IPS-20b (cell line): ENCODE measurements at regions not wholly inside any gene's neighbourhood (a gene's known extent, or its start where the extent isn't known, plus 50 kb on each side); places are given as distances from the start of the nearest gene placed in this dataset.

Source experiments
- H3K27ac ChIP-seq: one replicate; pipeline ENCODE4 v1.5.1; 2013; ENCODE audit warnings: low read length
- H3K27me3 ChIP-seq: 2 replicates; pipeline ENCODE4 v1.6.1; 2013; ENCODE audit warnings: mild to moderate bottlenecking, low read length, inconsistent platforms; ENCODE audit not compliant: insufficient read depth
- H3K36me3 ChIP-seq: 2 replicates; pipeline ENCODE4 v1.6.1; 2013; ENCODE audit warnings: low read depth, mild to moderate bottlenecking, inconsistent platforms, low read length, moderate library complexity; ENCODE audit not compliant: insufficient read depth
- H3K4me1 ChIP-seq: 2 replicates; pipeline ENCODE4 v1.6.1; 2013; ENCODE audit warnings: mild to moderate bottlenecking, control low read depth, inconsistent platforms, low read length, moderate library complexity; ENCODE audit not compliant: insufficient read depth
- H3K4me3 ChIP-seq: 2 replicates; pipeline ENCODE4 v1.5.1; 2013; ENCODE audit warnings: mild to moderate bottlenecking, low read length, inconsistent platforms
- H3K9ac ChIP-seq: 2 replicates; pipeline ENCODE4 v1.6.1; 2013; ENCODE audit warnings: low read depth, mild to moderate bottlenecking, inconsistent platforms, low read length, moderate library complexity
- H3K9me3 ChIP-seq: 2 replicates; pipeline ENCODE4 v1.6.1; 2013; ENCODE audit warnings: mild to moderate bottlenecking, low read depth, low read length, inconsistent platforms; ENCODE audit not compliant: insufficient read depth

DNA sequence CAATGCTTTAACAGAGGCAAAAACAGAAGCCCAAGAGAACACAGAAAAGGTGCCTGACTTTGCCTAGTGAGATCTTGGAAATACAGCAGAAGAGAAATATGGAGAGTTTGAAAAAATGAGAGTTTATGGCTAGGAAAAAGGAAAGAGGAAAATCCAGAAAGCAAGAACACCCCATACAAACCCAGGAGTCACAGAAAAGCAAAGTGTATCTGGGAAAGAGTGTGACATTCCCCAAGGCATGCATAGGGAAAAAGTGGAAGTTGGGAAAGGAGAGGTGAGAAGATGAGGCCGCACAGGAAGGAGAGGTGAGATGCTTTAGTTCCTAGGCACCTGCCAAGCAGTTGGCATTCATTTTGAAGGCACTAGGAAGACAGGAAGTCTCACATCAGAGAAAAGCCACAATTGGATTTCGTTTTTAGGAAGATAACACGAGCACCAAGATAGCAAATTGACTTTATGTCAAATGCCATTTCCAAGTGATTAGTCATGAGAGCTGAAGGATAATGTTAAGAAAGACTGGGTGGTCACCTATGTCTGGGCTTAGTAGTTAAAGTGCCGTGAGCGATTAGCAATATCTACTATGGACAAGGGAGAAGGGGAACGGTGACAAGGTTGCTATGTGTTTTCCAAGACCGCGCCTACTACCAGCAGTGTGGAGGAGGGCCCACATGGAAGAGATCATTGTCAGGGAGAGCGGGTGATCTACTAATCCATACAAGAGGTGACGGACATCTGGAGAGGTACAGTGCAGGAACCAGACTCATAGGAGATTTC, 224.1 kb upstream of the PARD3B start:
- Histone ChIP-seq H3K9ac (no peak overlapping the region), H3K36me3 (no peaks in the 10 kb centered on the region), H3K4me1 (0 out of 2 replicates have a peak, but pooled peaks cover 4% of the 10 kb centered on the region), H3K9me3 (no peaks in the 10 kb centered on the region), H3K27ac (no peak overlapping the region), H3K4me3 (no peak overlapping the region), H3K27me3 (no peaks in the 10 kb centered on the region)

DNA sequence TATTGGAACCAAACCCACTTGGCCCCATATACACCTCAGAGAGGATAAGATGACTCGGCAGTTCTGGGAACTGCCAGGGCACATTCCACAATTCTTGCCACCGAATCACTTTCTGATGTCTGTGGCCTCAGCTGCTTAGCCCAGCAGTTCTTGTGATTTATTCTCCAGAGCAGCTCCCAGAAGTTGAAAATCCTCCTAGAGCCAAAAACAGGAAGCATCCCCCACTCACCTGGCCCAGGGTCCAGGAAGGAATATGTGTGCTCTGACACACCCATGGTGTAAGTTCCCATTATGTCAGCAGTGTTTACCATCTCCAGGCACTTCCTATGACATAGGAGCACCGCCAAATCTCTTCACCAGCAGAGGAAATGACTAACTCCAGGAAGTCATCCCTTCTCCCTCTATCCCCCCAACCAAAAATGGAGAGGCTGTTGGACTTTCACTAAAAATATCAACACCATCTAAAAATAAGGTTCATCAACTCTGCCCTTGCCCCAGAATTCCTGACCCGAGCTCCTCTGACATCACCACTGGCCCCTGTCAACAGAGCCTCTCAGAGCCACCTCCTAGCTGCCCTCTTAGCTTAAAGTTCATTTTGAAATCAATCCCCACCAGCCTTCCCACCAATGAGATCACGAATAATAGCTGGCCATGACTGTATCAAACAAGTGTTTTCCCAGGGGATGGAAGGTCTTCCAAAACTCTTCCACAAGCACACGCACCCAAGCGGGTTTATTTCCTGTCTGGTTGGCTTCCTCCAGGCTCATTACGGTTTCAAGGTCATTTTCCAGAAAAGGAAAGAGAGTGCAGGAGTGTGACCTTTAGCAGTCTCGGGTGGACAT, 223.1 kb upstream of the PARD3B start:
- Histone ChIP-seq H3K27me3 (no peaks in the 10 kb centered on the region), H3K4me3 (no peak overlapping the region), H3K9me3 (no peaks in the 10 kb centered on the region), H3K4me1 (0 out of 2 replicates have a peak, but pooled peaks cover 4% of the 10 kb centered on the region), H3K36me3 (no peaks in the 10 kb centered on the region), H3K27ac (no peak overlapping the region), H3K9ac (no peak overlapping the region)

DNA sequence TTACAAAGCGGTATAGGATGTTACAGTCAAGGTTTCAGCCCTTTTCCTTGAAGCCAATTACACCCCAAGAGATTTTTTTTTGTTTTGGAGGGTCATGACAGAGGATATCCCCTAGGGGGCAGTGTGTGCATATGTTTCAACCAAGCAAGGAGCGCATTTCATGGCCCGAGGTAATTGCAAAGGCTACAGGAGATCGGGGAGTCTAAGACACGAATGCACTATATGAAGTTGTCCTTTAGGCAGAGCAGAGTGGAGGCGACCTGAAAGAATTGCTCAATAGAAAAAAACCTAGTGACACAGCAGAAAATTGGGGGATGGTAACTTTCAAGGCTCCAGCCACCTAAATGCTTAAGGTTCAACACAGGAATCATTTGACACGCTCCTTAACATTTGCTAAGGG, 219.8 kb upstream of the PARD3B start:
- Histone ChIP-seq H3K27me3 (no peaks in the 10 kb centered on the region), H3K9ac (no peak overlapping the region), H3K36me3 (no peaks in the 10 kb centered on the region), H3K4me3 (no peak overlapping the region), H3K27ac (no peak overlapping the region), H3K4me1 (0 out of 2 replicates have a peak, but pooled peaks cover 4% of the 10 kb centered on the region), H3K9me3 (no peaks in the 10 kb centered on the region)

DNA sequence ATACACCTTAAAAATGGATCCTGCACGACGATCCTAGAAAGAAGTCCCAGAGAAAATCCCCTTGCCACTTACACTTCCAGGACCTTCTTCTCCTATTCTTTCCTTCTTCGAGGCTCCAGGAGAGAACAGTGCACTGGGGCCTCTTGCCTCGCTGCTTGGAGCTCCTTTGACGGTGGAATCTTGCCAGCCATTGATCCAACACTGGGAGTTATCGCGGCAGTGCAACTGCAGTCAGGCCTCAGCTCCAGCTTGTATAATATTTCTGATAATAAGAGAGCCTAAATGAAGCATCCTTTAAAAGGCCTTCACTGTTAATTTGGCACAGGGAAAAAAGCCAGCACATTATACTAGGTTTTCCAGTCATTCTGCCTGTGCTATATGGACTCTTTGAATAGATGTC, 216.9 kb upstream of the PARD3B start:
- no peaks in the 10 kb centered on the region for H3K9me3 ChIP-seq
- no peaks in the 10 kb centered on the region for H3K36me3 ChIP-seq
- 0 out of 2 replicates have a peak, but pooled peaks cover 4% of the 10 kb centered on the region for H3K4me1 ChIP-seq
- H3K9ac ChIP-seq: no peak overlapping the region
- H3K27me3 ChIP-seq: no peaks in the 10 kb centered on the region
- no peak overlapping the region for H3K4me3 ChIP-seq
- no peak overlapping the region for H3K27ac ChIP-seq

DNA sequence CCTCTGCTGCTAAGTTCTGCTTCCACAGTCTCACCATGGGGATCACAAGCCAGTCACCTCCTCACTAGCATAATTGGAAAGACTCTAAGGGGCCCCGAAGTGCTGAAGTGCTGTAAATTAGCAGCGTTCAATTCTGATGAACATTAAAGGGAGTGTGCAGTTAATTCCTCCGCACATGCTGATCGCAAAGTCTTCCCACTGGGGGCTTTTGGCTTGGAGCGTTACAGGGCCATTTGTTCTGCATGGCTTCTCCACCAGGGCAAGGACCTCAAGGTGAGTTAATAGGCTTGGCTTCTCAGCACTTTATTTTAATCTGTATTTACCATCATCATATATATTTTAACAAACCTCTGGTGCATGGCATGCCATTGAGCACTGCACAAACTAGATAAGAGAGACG, 216.3 kb upstream of the PARD3B start:
- Histone ChIP-seq H3K9ac (no peak overlapping the region), H3K36me3 (no peaks in the 10 kb centered on the region), H3K4me1 (0 out of 2 replicates have a peak, but pooled peaks cover 4% of the 10 kb centered on the region), H3K27ac (no peak overlapping the region), H3K27me3 (no peaks in the 10 kb centered on the region), H3K9me3 (no peaks in the 10 kb centered on the region), H3K4me3 (no peak overlapping the region)

DNA sequence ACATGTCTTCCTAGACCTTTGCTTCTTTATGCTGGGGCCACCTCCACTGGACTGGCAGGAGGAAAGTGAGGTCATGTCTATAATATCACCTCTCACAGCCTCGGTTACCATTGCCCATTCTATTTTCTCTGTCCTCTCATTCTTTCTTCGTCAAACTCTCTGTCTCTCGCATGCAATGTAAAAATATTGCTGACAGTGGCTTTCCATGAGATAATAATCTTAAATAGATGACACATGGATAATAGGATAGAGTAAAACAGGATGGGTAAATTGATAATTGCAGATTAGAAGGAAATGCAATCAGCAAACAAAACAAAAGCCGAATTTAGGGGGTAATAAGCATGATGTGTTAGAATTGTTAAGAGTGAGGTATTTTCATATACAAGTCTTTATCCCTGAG, 215.7 kb upstream of the PARD3B start:
- H3K36me3 ChIP-seq: no peaks in the 10 kb centered on the region
- H3K4me1 ChIP-seq: 0 out of 2 replicates have a peak, but pooled peaks cover under 1% of the 10 kb centered on the region
- no peaks in the 10 kb centered on the region for H3K9me3 ChIP-seq
- H3K27me3 ChIP-seq: no peaks in the 10 kb centered on the region
- no peak overlapping the region for H3K4me3 ChIP-seq
- H3K9ac ChIP-seq: no peak overlapping the region
- H3K27ac ChIP-seq: no peak overlapping the region

DNA sequence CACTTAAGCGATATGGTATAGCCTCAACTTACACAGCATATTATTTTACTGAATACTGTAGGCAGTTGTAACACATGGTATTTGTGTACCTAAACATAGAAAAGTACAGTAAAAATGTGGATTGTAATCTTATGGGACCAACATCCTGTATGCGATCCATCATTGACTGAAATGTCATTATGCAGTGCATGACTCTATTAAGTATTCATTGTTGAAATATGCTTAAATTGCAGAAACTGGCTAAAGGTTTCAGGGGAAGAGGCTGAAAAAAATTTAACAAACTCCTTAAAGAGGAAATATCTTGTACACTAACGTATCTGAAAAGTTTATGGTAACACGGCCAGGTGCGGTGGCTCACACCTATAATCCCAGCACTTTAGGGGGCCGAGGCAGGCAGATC, 214.1 kb upstream of the PARD3B start:
- Histone ChIP-seq H3K36me3 (no peaks in the 10 kb centered on the region), H3K27me3 (no peaks in the 10 kb centered on the region), H3K9ac (no peak overlapping the region), H3K4me1 (no peaks in the 10 kb centered on the region), H3K9me3 (no peaks in the 10 kb centered on the region), H3K27ac (no peak overlapping the region), H3K4me3 (no peak overlapping the region)

DNA sequence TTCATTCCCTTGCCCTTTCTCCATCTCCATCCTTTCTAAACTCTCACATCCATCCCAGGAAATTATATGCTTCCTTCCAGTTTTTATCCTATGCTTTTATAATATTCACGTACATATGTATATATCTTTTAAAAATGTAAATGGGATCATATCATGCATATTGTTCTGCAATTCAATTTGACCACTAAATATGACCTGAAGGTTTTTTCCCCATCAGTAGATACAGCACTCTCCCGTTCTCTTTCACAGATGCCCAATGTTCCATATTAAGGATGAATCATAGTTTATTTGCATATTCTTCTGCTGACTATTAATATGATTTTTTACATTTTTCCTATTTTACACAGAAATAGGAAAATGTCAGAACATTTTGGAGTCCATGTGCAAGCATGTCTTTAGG, 213.3 kb upstream of the PARD3B start:
- H3K36me3 ChIP-seq: no peaks in the 10 kb centered on the region
- H3K4me1 ChIP-seq: no peaks in the 10 kb centered on the region
- no peak overlapping the region for H3K4me3 ChIP-seq
- H3K9ac ChIP-seq: no peak overlapping the region
- H3K9me3 ChIP-seq: no peaks in the 10 kb centered on the region
- no peaks in the 10 kb centered on the region for H3K27me3 ChIP-seq
- no peak overlapping the region for H3K27ac ChIP-seq

DNA sequence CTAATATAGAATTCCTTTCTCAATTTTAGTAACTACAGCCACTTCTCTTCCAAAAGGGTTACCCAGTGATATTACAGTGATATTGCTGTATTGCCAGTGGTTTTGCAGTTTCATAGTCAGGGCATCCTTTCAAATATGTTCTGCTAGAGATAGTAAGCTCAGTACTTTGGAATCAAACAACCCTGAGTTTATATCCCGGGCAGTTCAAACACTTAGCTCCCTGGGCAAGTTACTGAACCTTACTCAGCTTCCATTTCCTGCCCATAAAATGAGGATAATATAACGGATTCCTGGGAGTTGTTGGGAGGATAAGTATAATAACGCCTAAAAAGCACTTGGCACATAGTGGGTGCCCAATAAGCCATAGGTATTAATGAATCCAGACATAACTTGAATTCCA, 212.6 kb upstream of the PARD3B start:
- no peaks in the 10 kb centered on the region for H3K27me3 ChIP-seq
- no peak overlapping the region for H3K27ac ChIP-seq
- no peaks in the 10 kb centered on the region for H3K4me1 ChIP-seq
- H3K9ac ChIP-seq: no peak overlapping the region
- no peaks in the 10 kb centered on the region for H3K9me3 ChIP-seq
- H3K4me3 ChIP-seq: no peak overlapping the region
- H3K36me3 ChIP-seq: no peaks in the 10 kb centered on the region

DNA sequence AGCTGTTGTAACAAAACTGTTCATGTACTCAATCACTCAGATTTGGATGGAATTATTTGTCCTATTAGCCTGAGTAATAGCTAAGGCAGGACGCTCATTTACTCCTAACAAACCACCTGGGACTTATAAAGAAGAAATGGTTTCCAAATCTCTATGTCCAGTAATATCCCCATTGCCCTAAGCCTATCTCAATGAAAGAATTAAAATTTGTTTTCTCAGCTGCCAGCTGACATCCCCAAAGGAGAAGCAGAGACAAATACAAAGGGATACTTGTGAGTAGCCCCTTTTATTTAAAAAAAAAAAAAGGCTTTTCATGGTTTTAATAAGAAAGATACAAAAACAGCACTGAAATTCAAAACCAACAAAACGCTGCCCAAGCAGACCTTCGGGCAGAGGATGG, 211.4 kb upstream of the PARD3B start:
- Histone ChIP-seq H3K27me3 (no peaks in the 10 kb centered on the region), H3K4me3 (no peak overlapping the region), H3K27ac (no peak overlapping the region), H3K9ac (no peak overlapping the region), H3K4me1 (no peaks in the 10 kb centered on the region), H3K36me3 (no peaks in the 10 kb centered on the region), H3K9me3 (no peaks in the 10 kb centered on the region)

DNA sequence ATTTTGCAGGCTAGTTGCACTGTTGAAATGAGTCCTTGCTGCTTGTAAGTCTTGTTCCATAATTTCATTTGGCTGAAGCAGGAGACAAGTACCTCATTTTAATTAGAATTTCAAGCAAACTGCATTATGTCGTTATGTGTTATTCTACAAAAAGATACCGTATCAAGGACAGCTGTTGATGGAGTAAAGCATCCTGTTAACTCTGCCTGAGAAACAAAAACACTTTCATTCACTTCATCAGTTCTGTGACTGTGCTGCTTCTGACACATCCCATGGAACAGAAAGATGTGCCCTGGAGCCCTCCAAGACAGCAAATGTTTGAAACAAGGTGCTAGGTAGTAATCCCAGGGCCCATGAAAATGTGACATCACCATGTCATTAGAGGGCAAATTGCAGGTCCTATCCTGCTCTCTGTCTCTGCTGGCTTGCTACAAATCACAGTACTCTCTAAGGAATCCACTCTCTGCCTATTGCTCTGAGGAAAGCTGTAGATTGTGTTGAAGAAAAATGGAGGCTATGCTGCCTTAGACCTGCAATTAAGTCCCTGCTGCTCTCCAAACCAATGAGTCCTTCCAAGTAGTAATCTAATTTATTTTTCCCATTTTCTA, 209.7 kb upstream of the PARD3B start:
- Histone ChIP-seq H3K4me1 (peaks cover 8% of the 10 kb centered on the region; the same call in 1 of the 2 replicates), H3K36me3 (no peaks in the 10 kb centered on the region), H3K27ac (no peak overlapping the region), H3K9me3 (no peaks in the 10 kb centered on the region), H3K4me3 (no peak overlapping the region), H3K27me3 (no peaks in the 10 kb centered on the region), H3K9ac (no peak overlapping the region)
